SKM-1 treated with dmso at 0.1 percent for 144 hours (cell line): ENCODE measurements at regions not wholly inside any gene's neighbourhood (a gene's known extent, or its start where the extent isn't known, plus 50 kb on each side); places are given as distances from the start of the nearest gene placed in this dataset.

Source experiments
- DNase-seq: peaks from one replicate; lab custom pipeline; 2025; ENCODE audit not compliant: unreplicated experiment; lab: John Stamatoyannopoulos, UW

- no peak for DNase-seq
Measured at GRCh38 chr22:49448526-49448925, 379.1 kb downstream of the BRD1 start.

- no peak for DNase-seq
Measured at GRCh38 chr22:49447837-49448236, 379.8 kb downstream of the BRD1 start.

- no peak for DNase-seq
Measured at GRCh38 chr22:49446759-49447710, 380.6 kb downstream of the BRD1 start.

GRCh38 chr22:49446145-49446758 lies 381.4 kb downstream of the BRD1 start:
- DNase-seq = no peak

- DNase-seq = no peak
Measured at GRCh38 chr22:49444781-49445180, 382.9 kb downstream of the BRD1 start.

GRCh38 chr22:49440931-49441330 lies 386.7 kb downstream of the BRD1 start:
- DNase-seq = no peak

GRCh38 chr22:49439373-49439772 lies 388.3 kb downstream of the BRD1 start:
- no peak for DNase-seq

GRCh38 chr22:49437956-49438355 lies 389.7 kb downstream of the BRD1 start:
- DNase-seq = no peak

GRCh38 chr22:49437356-49437755 lies 390.3 kb downstream of the BRD1 start:
- no peak for DNase-seq

GRCh38 chr22:49436056-49436455 lies 391.6 kb downstream of the BRD1 start:
- no peak for DNase-seq

GRCh38 chr22:49435596-49435995 lies 392.1 kb downstream of the BRD1 start:
- DNase-seq = no peak

- no peak for DNase-seq
Measured at GRCh38 chr22:49433717-49434611, 393.7 kb downstream of the BRD1 start.

- DNase-seq = no peak
Measured at GRCh38 chr22:49432897-49433443, 394.7 kb downstream of the BRD1 start.

- DNase-seq = no peak
Measured at GRCh38 chr22:49432211-49432896, 395.3 kb downstream of the BRD1 start.

- DNase-seq = no peak
Measured at GRCh38 chr22:49431551-49431950, 396.1 kb downstream of the BRD1 start.

GRCh38 chr22:49429066-49429465 lies 398.6 kb downstream of the BRD1 start:
- no peak for DNase-seq

GRCh38 chr22:49427941-49428340 lies 399.7 kb downstream of the BRD1 start:
- DNase-seq = no peak

- no peak for DNase-seq
Measured at GRCh38 chr22:49427341-49427740, 400.3 kb downstream of the BRD1 start.

- DNase-seq = no peak
Measured at GRCh38 chr22:49426618-49427266, 400.9 kb downstream of the BRD1 start.

- DNase-seq = no peak
Measured at GRCh38 chr22:49426098-49426497, 401.6 kb downstream of the BRD1 start.
